ENCODE measurements at regions not wholly inside any gene's neighbourhood (a gene's known extent, or its start where the extent isn't known, plus 50 kb on each side); places are given as distances from the start of the nearest gene placed in this dataset.

- no peaks in the 10 kb centered on the region for H3K36me3 Mint-ChIP-seq
- H3K27ac Mint-ChIP-seq: no peak overlapping the region
- H3K27me3 Mint-ChIP-seq (ENCODE audit: low read depth): no peaks in the 10 kb centered on the region
- no peak overlapping the region for H3K4me3 Mint-ChIP-seq
- DNase-seq (ENCODE audit: low spot score in 2 of 2, unreplicated experiment in 2 of 2): no peak
- H3K9me3 Mint-ChIP-seq: no peaks in the 10 kb centered on the region
- peaks cover 3% of the 10 kb centered on the region for H3K4me1 Mint-ChIP-seq
- TF ChIP-seq CTCF (IDR thresholded peaks at IDR 0.05; ENCODE audit: unreplicated experiment): no peak
Observed at GRCh38 chr17:31598399-31598782, 206.9 kb downstream of the RAB11FIP4 start.

- no peaks in the 10 kb centered on the region for H3K36me3 Mint-ChIP-seq
- no peak overlapping the region for H3K4me3 Mint-ChIP-seq
- DNase-seq (ENCODE audit: low spot score in 2 of 2, unreplicated experiment in 2 of 2): no peak
- TF ChIP-seq CTCF (IDR thresholded peaks at IDR 0.05; ENCODE audit: unreplicated experiment): no peak
- peaks cover 3% of the 10 kb centered on the region for H3K4me1 Mint-ChIP-seq
- no peaks in the 10 kb centered on the region for H3K27me3 Mint-ChIP-seq (ENCODE audit: low read depth)
- no peak overlapping the region for H3K27ac Mint-ChIP-seq
- H3K9me3 Mint-ChIP-seq: no peaks in the 10 kb centered on the region
Observed at GRCh38 chr17:31597646-31598398, 206.3 kb downstream of the RAB11FIP4 start.

GRCh38 chr17:31596382-31597323 is 205.2 kb downstream of the RAB11FIP4 start:
- H3K4me1 Mint-ChIP-seq: peaks cover 3% of the 10 kb centered on the region
- no peaks in the 10 kb centered on the region for H3K27me3 Mint-ChIP-seq (ENCODE audit: low read depth)
- no peaks in the 10 kb centered on the region for H3K36me3 Mint-ChIP-seq
- no peak for DNase-seq (ENCODE audit: low spot score in 2 of 2, unreplicated experiment in 2 of 2)
- no peak overlapping the region for H3K4me3 Mint-ChIP-seq
- no peak for TF ChIP-seq CTCF (IDR thresholded peaks at IDR 0.05; ENCODE audit: unreplicated experiment)
- peak overlapping the region; percentile 61 for H3K27ac Mint-ChIP-seq
- no peaks in the 10 kb centered on the region for H3K9me3 Mint-ChIP-seq

- no peak overlapping the region for H3K27ac Mint-ChIP-seq
- DNase-seq (ENCODE audit: low spot score in 2 of 2, unreplicated experiment in 2 of 2): no peak
- peaks cover 3% of the 10 kb centered on the region for H3K4me1 Mint-ChIP-seq
- no peak for TF ChIP-seq CTCF (IDR thresholded peaks at IDR 0.05; ENCODE audit: unreplicated experiment)
- no peaks in the 10 kb centered on the region for H3K9me3 Mint-ChIP-seq
- H3K27me3 Mint-ChIP-seq (ENCODE audit: low read depth): no peaks in the 10 kb centered on the region
- H3K36me3 Mint-ChIP-seq: no peaks in the 10 kb centered on the region
- H3K4me3 Mint-ChIP-seq: no peak overlapping the region
Observed at GRCh38 chr17:31595666-31596381, 204.3 kb downstream of the RAB11FIP4 start.

GRCh38 chr17:31595076-31595475 is 203.6 kb downstream of the RAB11FIP4 start:
- no peaks in the 10 kb centered on the region for H3K27me3 Mint-ChIP-seq (ENCODE audit: low read depth)
- no peak for TF ChIP-seq CTCF (IDR thresholded peaks at IDR 0.05; ENCODE audit: unreplicated experiment)
- no peak overlapping the region for H3K4me3 Mint-ChIP-seq
- H3K4me1 Mint-ChIP-seq: peaks cover 3% of the 10 kb centered on the region
- no peaks in the 10 kb centered on the region for H3K9me3 Mint-ChIP-seq
- no peaks in the 10 kb centered on the region for H3K36me3 Mint-ChIP-seq
- no peak overlapping the region for H3K27ac Mint-ChIP-seq
- DNase-seq (ENCODE audit: low spot score in 2 of 2, unreplicated experiment in 2 of 2): no peak
